HG03520 (cell line): ENCODE measurements at regions not wholly inside any gene's neighbourhood (a gene's known extent, or its start where the extent isn't known, plus 50 kb on each side); places are given as distances from the start of the nearest gene placed in this dataset.

Source experiments
- ATAC-seq: cut with Tn5 transposase; IDR thresholded peaks from one replicate; pipeline ENCODE4 v1.9.1; 2021; ENCODE audit warnings: mild to moderate bottlenecking, moderate library complexity; ENCODE audit not compliant: unreplicated experiment

DNA sequence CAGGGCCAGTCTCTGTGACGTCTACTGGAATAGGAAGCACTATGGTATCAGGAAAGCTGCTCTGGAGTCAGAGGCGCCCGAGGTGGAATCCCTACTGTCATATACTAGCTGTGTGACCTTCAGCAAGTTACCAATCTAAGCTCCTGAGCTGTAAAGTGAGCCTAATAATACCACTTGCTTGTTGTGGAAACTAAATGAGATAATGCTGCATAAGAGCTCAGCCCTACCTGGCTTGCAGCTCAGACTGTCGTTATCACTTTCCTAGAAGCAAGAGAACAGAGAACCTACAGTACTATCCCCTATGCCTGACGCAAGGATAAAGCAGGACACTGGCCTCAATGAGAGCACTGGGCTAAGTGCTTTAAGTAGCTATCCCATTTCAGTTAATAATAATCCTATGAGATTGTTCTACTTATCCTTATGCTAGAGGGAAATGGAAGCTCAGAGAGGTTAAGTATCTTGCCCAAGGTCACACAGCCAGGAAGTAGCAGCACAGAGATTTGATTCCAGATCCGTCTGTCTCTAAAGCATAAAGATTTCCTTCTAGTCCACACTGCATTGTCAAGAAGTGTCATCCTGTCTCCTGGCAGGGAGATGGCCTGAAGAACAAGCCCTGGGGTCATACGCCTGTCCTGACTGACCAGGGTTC is 195.2 kb downstream of the TLE3 start:
- ATAC-seq = no peak

DNA sequence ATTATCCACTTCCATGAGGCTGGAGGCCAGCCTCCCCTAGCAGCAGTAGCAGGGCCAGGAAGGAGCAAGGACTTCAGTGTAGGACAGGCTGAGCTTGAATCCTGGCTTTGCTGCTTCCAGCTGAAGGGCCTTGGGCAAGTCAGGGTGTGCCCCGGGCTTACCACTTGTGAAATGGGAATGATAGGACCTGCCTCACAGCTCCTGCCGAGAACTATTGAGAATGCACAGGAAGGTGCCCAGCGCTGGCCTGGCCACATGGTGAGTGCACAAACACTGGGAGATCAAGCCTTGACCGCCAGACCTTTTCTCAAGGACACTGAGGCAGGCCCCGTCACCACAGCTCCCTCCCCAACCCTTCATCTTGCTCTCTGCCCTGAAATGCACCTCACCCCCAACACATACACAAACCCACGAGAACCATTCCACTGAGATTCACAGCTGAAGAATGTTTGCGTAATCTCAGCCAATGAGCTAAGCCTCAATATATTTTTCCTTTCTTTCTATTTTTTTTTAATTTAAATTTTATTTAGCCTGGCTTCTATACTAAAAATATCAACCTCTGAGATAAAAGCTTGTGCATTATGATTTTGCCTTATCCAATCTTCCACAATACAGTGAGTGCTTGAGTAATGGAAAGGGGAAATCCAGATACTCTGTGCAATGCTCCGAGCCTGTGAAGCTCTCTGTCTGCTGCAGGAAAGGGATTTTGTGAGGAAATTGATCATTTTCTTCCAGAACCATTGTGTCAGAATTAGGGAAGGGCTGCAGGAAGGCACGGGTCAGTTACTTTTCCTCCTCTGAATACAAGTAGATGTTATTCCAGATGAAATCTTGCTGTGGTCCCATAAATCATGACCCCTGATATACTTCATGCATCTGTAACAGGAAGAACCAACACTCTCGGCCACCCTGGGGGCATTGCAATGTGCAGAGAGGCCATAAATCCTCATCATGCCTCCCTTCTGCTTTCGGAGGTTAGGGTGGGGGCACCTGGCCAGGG is 193.9 kb downstream of the TLE3 start:
- ATAC-seq = no peak

DNA sequence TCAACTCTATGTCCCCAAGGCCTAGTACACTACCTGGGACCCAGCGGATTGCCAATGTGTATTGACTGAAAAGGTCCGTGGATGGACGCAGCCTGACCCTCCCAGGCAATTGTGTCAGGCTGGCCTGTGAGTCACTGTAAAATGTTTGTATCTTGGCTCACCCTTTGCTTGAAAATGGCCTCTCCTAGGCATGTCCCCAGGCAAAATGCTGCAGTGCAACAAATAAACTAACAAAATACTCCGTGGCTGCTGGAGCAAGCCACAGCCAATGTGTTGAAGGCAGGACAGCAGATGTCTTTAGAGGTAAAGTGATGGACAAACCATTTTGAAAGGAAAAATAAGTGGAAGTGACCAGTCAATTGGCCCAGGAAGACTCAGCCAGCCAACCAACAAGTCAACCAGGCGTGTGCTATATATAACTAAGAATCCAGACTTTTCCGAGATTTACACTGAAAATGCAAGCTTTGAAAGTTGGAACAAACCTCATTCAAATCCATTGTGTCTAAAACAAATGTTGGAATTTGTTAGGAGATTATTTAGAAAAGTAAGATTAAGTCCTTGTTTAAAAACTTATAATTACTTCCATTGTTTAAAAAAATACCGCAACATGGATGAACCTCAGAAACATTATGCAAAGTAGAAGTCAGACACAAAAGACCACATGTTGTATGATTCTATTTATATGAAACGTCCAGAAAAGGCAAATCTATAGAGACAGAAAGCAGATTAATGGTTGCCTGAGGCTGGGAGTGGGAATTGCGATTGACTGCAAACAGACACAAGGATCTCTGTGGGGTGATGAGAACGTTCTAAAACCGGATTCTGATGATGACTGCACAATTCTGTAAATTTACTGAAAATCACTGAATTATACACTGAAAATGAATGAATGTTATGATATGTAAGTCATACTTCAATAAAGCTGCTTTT is 191.2 kb downstream of the TLE3 start:
- no peak for ATAC-seq

DNA sequence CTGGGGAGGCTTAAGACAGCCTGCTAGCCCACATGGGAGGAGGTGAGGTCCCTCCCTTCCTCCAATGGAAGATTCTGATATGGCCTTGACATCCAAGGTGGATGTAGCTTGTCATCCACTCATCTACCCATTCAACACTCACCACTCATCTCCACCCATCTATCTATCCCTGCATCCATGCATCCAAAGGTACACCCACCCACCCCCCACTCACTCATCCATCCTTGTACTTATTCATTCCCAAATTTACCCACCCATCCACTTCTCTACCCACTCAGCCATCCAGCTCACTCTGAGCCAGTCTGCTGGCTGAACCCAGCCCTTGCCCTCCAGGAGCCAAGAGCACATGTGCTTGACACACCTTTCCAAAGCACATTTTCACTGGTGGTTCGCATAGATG is 189.7 kb downstream of the TLE3 start:
- ATAC-seq = no peak

DNA sequence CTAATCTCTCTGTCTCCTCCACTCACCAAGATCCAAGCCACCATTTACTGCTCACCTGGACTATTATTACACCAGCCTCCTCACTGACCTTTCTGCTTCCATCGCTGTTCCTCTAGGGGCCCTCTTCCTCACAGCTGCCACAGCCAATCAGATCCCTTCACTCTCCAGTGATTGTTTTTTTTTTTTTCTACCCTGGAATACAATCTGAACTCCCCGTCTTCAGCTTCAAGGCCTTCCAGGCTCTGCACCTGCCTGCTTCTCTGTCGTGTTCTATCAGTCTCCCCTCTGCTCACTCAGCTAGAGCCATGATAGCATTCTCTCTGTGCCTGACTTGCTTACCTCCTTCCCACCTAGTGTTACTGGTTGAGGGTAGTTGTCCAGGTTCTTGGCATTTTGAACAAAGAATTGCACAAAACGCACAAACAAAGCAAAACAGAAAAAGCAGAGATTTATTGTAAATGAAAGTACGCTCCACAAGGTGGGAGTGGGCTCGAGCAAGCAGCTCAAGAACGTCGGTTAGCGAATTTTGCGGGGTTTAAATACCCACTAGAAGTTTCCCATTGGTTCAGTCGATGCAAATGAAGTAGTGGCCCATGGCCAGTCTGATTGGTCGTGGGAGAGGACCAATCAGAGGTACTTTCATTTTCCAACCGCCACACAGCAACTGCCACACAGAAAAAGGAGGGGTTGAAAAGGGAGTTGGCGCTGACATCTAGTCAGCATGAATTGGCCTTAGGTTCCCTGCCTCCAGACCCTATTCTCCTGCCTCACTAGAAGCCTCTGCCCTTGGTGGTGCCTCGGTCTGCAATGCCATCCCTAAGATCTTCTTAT is 188.9 kb downstream of the TLE3 start:
- ATAC-seq = no peak

DNA sequence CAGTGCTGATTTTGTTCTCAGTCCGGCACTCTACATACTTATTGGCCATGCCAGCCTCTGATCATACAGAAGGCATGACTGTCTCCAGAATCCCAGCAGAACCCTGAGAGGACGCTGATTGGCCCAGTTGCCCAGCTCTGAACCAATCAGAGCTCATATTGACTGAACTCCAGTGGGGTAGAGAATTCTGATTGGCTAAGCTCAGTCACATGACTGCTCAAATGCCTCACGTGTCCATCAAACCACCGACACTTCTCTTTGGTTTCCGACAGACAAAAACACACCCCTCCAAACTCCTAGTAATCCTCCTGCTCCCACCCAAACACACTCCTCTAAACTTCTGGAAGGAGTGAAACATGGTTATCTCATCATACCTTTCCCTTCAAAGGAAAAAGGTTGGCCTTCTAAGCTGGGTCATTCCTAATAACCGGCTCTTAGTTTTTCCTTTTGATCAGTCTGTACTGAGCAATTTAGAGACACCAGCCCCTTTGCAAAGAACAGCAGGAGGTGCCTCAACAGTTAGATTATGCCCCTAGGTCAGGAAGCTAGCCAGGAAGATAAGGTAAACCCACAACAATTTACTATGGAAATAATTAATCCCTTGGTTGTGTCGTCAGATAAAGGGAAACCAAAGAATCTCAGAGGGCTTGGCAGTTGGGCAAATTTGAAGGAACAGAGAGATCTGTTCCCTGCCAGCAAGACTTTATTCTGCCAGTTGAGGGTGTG is 187.8 kb downstream of the TLE3 start:
- ATAC-seq = no peak

DNA sequence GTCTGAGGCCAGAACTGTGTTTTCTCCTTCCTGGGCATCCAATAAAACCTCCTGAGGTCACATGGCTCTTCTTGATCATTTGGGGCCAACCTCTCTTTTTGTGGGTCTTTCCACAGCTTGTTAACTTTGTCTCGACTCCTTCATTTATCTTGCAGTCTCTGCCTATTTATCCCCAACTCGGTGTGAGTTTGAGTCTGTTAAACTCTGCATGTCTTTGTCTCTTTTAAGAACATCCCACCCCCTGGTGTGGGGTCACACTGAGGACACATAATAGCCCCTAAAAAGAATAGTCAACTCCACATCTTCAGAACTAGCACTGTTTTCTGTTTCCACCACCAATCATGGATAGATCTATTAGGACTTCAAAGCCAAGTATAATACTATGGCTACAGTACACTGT is 187.2 kb downstream of the TLE3 start:
- no peak for ATAC-seq

DNA sequence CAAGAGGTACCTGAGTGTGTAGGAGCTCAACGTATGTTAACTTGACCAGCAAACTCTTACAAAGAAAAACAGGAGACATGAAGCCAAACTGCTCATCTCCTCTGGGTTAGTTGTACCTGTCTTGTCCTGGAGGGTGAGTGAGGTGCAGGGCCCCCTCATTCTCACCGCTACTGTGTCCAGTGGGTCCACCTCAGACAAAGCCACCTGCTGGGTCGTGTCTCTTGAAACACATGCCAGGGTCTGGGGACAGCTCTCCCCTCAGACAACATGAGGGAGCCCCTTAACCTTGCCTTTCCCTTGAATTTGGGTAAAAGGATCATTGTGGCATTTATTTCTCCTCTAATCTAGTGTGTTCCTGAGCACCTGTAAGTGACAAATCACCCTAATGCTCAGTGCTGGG is 185.6 kb downstream of the TLE3 start:
- no peak for ATAC-seq

DNA sequence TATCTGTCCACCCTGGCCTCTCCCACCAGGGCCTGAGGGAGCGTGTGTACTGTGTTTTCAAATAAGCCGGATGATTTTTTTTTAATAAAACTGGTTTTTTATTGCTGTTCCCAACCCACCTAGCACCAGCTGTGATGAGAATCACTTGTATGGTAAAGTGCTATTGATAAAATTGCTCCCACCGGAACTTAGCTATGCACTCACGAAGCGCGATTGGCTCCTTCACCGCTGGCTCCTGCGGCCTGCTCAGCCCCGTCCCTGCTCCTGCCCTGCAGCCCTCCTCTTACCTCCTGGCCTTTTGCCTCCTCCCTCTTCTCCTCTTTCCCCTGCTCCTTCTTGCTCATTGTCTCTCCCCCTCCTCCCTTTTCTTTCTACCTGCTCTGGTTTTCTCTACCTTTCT is 183.7 kb downstream of the TLE3 start:
- no peak for ATAC-seq

DNA sequence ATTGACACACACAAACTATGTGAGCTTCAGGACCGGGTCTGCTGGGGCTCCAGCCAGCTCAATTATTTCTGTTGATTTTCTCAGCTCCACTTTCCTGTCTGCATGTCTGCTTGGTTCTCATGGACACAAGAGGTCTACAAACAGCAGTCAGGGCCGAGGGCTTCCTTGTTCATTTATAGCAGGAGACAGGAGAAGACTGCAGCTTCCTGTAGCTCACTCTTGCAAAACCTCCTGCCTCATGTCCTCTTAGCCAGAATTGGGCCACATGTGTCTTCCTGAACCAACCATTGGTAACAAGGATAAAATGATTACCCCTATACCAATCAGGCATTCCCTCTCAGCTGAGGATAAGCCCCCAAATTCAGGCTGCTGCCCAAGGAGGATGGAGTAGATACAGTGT is 182.8 kb downstream of the TLE3 start:
- ATAC-seq = no peak

DNA sequence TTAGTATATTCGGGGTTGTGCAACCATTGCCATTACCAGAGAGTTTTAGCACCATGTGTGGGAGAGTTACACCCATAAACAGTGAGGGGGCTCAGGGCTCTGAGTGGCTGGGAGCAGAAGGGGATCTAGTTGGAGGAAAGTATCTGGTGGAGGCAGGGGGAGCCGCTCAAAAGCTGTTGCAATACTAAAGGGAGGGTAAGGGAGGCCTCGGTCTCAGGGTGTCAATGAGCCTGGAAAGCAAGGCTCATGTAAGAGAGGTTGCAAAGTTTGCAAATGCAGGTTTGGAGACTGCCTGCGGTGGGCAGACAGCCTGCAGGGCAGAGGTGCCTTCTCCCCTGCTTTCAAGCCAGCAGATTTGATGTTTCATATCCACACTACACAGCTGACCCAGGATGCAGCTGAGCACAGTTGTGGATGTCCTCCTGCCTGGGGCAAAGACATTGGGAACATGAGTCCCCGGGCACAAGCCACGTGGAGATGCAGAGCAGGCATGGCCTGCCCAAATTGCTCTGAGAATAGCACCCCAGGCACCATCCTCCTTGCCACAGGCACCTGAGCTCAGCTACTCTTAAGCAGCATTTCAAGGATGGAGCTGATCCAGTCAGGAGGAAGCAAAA is 181.4 kb downstream of the TLE3 start:
- ATAC-seq = no peak

DNA sequence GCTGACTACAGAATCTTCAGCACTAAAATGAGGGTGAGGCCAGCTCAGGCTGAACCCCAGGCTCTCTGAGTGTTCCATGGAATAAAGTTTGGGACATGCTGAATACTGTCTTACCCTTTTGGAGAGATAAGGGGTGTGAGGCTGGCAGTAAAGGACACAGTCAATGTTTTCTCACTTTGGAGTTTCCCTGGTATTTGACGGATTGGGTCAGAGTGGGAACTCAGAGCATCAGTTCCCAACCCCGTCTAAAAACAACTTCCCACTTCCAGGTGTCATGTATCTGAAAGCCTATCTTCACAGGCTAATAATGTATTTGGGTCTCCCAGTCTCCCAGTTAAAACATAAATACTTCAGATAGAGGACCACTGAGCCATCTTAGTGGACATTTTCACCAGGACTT is 180.7 kb downstream of the TLE3 start:
- ATAC-seq = no peak

DNA sequence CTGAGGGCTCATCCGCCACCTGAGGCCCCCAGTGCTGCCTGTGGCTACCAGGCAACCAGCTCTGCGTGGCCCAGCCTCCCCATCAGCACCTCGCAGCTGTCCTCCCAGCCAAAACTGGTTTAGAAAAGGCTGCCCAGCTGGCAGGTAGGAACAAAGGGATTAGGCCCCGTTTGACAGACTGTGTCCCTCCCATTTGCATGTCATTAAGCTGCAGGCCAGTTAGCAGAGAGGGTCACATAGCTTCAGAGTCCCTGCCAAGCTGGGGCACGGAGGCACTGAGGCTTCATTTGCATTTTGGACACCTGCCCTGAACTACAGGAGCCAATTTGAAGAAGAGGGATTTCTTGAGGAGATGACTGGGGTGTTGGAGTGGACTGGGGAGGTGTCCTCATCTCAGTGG is 177.9 kb downstream of the TLE3 start:
- ATAC-seq = no peak

DNA sequence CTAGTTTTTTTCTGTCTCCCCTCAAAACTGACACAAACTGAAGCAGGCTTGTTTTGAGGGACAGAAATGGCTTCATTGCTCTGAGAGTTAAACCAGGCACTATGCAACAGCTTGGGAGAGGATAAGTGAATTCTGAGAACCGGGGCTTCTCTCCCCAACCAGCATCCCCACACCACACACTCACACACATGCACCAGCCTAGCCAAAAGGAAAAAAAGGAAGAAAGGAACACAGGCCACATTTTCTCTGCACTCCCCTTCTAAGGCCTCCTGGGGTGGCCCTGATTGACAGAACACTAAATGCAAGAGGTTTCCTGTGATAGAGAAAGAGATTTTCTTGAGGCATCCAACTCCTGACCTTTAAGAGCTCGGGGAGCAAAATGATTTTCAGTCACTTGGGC is 177.5 kb downstream of the TLE3 start:
- ATAC-seq = no peak

DNA sequence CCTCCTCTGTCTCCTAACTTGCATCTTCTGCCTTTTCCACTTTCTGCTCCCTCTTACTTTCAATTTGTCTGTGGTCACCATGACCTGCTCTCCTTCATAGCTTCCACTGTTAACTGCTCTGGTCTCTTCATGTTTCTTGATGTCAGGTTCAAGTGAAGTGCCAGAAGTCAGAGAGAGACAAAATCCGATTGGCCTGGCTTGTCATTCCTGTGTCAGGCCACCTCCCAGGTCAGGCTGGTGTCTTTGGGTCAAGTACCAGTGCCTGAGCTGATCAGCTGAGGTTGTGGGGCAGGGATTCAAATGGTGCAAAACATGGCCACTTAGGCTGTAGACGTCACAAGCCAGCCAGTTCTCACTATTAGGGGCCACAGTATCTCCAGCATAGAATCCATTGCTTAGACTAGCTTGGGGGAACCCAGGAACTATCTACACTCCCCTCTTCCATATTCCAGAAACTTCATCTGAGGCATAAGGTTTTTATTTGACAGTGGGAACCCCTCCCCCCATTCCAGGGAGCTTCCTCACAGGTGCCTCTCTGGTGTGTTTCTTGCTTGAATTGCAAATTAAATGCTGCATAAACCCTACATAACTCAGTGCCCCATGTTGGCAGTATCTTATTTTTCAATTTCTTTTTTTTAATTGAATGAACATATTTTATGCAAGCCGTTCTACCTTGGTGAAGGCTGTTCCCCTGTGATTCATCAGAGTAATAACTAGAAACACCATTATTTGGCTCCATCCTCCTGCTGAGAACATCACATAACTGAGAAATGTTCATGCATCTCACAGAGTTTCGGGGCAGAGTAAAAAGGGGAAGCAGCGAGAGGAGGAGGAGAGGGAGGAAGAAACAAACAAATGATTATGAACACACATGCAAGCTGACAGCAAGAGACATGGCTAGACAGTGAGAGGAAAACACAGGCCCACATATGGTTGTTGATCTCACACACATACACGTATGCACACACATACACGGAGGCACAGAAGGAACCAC is 175.8 kb downstream of the TLE3 start:
- ATAC-seq = no peak

DNA sequence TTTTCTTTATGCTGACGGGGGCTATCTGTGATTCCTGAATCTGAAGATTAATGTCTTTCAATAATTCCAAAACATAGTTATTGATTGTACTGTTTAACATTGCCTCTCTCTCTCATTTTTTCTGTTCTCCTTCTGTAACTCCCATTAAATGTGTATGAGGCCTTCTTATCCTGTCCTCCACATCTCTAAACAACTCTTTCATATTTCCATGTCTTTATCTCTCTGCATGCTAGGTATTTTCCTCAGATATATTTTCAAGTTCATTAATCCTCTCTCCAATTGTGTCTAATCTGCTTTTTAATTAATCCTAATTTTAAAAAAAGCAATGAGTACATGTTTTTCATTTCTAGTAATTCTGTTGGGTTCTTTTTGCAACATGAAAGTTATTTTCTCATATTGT is 173.2 kb downstream of the TLE3 start:
- ATAC-seq = no peak

DNA sequence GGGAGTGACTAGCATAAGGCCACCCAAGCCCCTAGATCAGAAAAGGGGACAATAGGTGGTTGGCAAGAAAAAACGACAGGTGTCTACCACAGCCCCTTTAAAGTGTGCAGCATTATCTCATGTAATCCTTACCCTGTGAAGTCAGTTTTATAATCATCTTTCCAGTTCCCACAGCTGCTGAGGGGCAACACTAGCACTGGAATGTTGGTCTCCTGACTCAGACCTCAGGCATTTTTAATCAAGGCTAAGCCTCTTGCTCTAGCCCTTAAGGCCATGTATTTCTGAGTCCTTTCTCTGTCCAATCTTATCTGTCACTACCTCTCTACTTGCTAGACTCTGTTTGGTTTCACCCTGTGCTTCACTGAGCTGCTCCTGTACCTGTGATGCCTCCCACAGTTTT is 171.7 kb downstream of the TLE3 start:
- no peak for ATAC-seq

DNA sequence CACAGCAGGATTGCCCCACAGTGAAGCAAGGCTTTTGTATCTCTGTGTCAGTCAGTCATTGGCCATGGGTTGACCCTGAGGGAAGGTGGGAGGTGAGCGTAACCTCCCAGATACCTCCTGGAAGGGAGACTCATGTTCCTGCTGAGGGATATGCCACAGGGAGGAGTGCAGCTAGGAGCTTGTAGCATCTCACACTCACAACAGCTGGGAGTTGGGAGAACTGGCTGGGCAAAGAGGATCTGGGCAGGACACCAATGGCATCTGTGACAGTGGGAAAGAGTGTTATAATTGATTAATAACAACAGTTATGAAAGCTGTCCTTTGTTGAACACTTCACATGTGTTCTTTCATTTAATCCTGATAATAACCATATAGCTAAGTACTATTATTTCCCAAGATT is 171.0 kb downstream of the TLE3 start:
- no peak for ATAC-seq
